Colonic mucosa (tissue), 4 donors: ENCODE measurements at regions not wholly inside any gene's neighbourhood (a gene's known extent, or its start where the extent isn't known, plus 50 kb on each side); places are given as distances from the start of the nearest gene placed in this dataset.

Source experiments
- DNase-seq: peaks from one replicate; pipeline ENCODE4 v3.0.0-alpha.2; 2020
- H3K27ac ChIP-seq: fragments of 200-600 bp; one replicate; pipeline ENCODE4 v1.8.0; 2021
- H3K27me3 ChIP-seq: fragments of 200-600 bp; one replicate; pipeline ENCODE4 v1.8.0; 2021
- H3K36me3 ChIP-seq: fragments of 200-600 bp; one replicate; pipeline ENCODE4 v1.8.0; 2021
- H3K4me1 ChIP-seq: fragments of 200-600 bp; one replicate; pipeline ENCODE4 v1.8.0; 2021; ENCODE audit warnings: mild to moderate bottlenecking
- H3K4me3 ChIP-seq: fragments of 200-600 bp; one replicate; pipeline ENCODE4 v1.8.0; 2021
- H3K9ac ChIP-seq, 2 donors: one replicate each; pipeline ENCODE4 v1.7.0; 2013; ENCODE audit warnings: control low read depth in 2 of 2, low read depth in 2 of 2, low read length in 2 of 2
- H3K9me3 ChIP-seq: fragments of 200-600 bp; one replicate; pipeline ENCODE4 v1.8.0; 2021
- intact Hi-C: fragments of 100-400 bp; cut with DNase I; formaldehyde crosslinking; loops from one replicate; pipeline ENCODE4 v1.14.1; 2022
- TF ChIP-seq, protein P1 (sequence below): fragments of 200-600 bp; IDR thresholded peaks from one replicate; pipeline ENCODE4 v1.8.0; 2022; ENCODE audit warnings: antibody characterized with exemption, mild to moderate bottlenecking
- donor health status: healthy.
- donor health status: DM: no; HTN: no; CAD: no.
- donor health status: DM: no; HTN: no; CAD: no.

DNA sequence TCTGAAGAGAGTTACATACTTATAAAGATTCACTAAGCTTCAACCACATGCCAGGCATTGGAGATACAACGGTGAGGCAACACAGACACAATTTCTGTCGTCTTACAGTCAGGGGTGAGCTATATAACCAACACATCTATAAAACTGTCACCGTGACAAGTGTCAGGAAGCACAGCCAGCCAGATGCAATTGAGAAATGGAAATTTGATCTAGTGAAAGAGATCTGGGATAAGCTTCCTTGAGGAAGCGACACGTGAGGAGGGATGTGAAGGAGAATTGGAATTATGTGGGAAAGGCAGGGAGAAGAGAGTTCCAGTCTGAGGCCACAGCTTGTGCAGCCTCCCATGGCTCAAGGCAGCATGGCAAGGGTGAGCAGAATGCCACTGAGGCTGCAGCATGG, 50.9 kb upstream of the ZNF354B start:
- TF ChIP-seq, protein P1, sequence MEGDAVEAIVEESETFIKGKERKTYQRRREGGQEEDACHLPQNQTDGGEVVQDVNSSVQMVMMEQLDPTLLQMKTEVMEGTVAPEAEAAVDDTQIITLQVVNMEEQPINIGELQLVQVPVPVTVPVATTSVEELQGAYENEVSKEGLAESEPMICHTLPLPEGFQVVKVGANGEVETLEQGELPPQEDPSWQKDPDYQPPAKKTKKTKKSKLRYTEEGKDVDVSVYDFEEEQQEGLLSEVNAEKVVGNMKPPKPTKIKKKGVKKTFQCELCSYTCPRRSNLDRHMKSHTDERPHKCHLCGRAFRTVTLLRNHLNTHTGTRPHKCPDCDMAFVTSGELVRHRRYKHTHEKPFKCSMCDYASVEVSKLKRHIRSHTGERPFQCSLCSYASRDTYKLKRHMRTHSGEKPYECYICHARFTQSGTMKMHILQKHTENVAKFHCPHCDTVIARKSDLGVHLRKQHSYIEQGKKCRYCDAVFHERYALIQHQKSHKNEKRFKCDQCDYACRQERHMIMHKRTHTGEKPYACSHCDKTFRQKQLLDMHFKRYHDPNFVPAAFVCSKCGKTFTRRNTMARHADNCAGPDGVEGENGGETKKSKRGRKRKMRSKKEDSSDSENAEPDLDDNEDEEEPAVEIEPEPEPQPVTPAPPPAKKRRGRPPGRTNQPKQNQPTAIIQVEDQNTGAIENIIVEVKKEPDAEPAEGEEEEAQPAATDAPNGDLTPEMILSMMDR = no peak
- H3K4me3 ChIP-seq = no peak overlapping the region
- no peak for DNase-seq
- no peak overlapping the region for H3K27ac ChIP-seq
- H3K4me1 ChIP-seq = no peaks in the 10 kb centered on the region
- H3K36me3 ChIP-seq = no peaks in the 10 kb centered on the region
- H3K9me3 ChIP-seq = no peaks in the 10 kb centered on the region
- intact Hi-C loops = no loop called here
- no peaks in the 10 kb centered on the region for H3K27me3 ChIP-seq
- no peak overlapping the region for H3K9ac ChIP-seq

DNA sequence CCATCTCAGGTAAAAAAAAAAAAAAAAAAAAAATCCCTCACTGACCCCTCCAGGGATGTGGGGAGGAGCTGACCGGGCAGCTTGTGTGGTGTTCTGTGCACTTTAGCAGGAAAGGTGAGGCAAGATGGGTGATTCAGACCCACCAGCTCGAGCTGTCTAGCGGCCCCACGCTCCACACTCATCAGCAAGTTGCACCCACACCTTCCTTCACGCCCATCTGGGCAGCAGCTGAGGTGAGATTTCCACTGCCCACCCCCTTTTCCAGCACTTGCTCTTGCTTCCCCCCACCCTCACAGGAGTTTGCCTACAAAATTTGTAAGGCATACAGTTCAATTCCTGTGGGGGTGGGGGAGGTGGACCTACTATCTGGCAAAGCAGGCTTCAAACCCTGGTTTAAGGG, 58.7 kb upstream of the ZNF354B start:
- H3K9me3 ChIP-seq = no peaks in the 10 kb centered on the region
- H3K4me3 ChIP-seq = no peak overlapping the region
- DNase-seq = no peak
- no peak overlapping the region for H3K27ac ChIP-seq
- no peaks in the 10 kb centered on the region for H3K27me3 ChIP-seq
- intact Hi-C loops = no loop called here
- no peak overlapping the region for H3K9ac ChIP-seq
- no peaks in the 10 kb centered on the region for H3K36me3 ChIP-seq
- H3K4me1 ChIP-seq = no peaks in the 10 kb centered on the region
- TF ChIP-seq, protein P1 = no peak

DNA sequence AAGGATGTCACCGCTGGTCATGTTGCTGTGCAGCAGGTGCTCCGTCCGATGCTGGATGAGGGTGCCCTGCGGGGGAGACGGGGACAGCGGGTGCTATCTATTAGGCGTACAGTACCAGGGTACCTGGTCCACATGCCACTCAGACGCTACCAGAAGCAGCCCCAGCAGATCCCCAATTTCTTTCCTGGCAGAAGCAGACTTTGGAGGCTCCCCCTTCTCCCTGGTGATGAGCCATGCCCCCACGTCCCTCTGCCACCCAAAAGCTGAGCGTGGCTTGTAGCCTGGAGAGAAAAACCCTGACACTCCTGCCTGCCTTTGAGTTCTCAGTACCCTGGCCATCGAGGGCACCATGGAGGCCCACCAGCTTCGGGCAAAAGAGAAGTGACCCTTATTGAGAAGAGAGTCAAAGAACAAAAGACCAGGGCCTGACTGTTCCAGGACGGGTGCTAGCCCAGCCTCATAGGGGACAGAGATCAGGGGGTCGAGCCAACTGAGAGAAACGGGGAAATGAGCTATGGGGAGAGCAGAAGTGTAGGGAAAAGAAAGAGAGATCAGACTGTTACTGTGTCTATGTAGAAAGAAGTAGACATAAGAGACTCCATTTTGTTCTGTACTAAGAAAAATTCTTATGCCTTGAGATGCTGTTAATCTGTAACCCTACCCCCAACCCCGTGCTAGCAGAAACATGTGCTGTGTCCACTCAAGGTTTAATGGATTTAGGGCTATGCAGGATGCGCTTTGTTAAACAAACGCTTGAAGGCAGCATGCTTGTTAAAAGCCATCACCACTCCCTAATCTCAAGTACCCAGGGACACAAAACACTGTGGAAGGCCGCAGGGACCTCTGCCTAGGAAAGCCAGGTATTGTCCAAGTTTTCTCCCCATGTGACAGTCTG, 62.0 kb upstream of the ZNF354B start:
- intact Hi-C loops = no loop called here
- no peaks in the 10 kb centered on the region for H3K9me3 ChIP-seq
- DNase-seq = no peak

DNA sequence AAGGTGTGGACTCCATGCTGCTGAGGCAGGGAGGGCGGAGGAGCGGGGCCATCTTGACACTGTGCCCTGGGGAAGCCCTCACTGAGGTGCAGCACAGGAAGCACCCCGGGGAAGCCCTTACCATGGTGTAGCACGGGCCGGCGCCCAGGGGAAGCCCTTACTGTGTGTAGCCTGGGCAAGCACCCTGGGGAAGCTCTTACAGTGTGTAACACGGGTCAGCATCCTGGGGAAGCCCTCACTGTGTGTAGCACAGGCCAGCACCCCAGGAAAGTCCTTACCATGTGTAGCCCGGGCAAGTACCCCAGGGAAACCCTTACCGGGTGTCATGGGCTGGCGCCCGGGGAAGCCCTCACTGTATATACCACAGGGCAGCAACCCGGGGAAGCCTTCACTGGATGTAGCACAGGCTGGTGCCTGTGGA, 62.6 kb upstream of the ZNF354B start:
- DNase-seq = no peak
- Histone ChIP-seq H3K36me3 (no peaks in the 10 kb centered on the region), H3K4me1 (no peaks in the 10 kb centered on the region), H3K27me3 (no peaks in the 10 kb centered on the region), H3K4me3 (no peak overlapping the region), H3K27ac (no peak overlapping the region), H3K9ac (no peak overlapping the region), H3K9me3 (no peaks in the 10 kb centered on the region)
- intact Hi-C loops = no loop called here
- TF ChIP-seq, protein P1 = no peak

More for the DNA sequence above, 62.0 kb upstream of the ZNF354B start:
- no peaks in the 10 kb centered on the region for H3K4me1 ChIP-seq
- no peaks in the 10 kb centered on the region for H3K36me3 ChIP-seq
- H3K4me3 ChIP-seq = no peak overlapping the region
- TF ChIP-seq, protein P1 = no peak
- no peak overlapping the region for H3K27ac ChIP-seq
- H3K27me3 ChIP-seq = no peaks in the 10 kb centered on the region
- no peak overlapping the region for H3K9ac ChIP-seq

DNA sequence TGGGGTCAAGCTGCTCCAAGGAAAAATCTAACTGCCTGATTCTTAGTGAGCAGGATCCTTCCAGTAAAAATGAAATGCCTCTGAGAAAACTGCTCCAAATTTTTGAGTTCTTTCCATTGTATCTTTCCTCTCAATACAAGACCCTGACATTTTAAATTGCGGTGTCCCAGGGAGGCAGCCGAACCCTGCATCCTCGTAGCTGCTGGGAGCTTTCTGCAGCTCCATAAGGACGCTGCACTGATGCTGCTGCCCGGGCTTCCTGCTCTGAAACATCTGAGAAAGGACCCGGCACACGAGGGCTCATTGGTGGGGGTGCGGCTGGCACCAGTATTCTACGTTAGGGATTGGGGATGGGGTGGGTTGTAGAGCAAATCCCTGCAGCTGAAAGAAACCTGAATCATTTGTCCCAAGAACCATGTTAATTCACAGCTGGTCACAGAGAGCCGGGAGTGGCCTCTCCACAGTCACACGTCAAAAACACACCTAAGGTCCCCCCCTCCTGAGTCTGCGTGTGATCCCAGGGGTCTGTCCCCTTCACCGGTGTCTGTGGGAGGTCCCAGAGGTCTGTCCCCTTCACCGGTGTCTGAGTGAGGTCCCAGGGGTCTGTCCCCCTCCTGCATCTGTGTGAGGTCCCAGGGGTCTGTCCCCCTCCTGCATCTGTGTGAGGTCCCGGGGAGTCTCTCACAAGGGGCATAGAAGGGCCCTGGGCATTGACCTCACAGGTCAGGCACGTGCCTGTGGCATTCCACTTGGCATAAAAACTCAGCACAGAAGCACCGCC, 63.4 kb upstream of the ZNF354B start:
- H3K9me3 ChIP-seq = no peaks in the 10 kb centered on the region
- TF ChIP-seq, protein P1 = no peak
- no peak for DNase-seq
- H3K4me1 ChIP-seq = no peaks in the 10 kb centered on the region
- H3K4me3 ChIP-seq = no peak overlapping the region
- H3K36me3 ChIP-seq = no peaks in the 10 kb centered on the region
- H3K27me3 ChIP-seq = no peaks in the 10 kb centered on the region
- no peak overlapping the region for H3K27ac ChIP-seq
- H3K9ac ChIP-seq = no peak overlapping the region
- intact Hi-C loops = no loop called here
